UCSD-AML1 (cell line): ENCODE measurements at regions not wholly inside any gene's neighbourhood (a gene's known extent, or its start where the extent isn't known, plus 50 kb on each side); places are given as distances from the start of the nearest gene placed in this dataset.

ENCODE experiments used
- DNase-seq: peaks from one replicate; lab custom pipeline; 2025; ENCODE audit not compliant: unreplicated experiment; lab: John Stamatoyannopoulos, UW

DNA sequence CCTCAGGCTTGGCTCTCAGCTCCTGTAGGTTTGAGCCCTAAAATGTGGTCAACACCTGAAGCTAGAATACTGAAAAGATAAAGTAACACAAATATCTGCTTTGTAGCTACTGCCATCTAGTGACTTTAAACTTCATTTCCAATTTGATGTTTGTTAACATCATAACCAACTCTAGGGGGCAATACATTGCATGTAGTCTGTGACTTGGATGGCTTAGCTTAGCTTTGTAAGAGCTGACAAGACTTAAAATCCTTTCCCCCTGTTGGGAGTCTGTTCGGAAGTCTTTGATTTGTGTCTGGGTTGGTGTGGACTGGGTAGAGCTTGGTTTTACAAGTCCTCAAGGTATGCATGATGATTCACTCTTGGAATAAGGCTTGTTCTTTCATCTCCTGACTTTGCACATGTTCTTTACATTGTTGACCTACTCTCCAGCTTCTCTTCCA lies 51.7 kb downstream of the SCN11A start:
- DNase-seq, result no peak

DNA sequence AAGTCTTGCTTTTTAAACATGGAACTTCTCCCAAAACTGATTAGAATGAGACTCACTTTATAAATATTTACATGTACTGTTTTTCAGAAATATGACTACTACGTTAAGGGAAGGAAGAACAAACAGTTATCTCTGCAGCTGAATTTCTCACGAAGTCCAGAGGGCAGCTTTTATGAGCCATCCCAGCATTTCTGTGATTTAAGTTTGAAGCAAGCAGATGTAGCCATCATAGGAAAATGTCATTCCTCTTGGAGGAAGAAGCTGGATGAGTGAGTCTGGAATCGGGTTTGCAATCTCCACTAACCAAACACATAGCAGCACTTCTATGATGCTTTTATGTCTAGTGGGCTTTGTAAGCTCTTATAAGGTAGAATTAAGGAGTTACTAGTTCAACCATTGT lies 53.7 kb downstream of the SCN11A start:
- DNase-seq, result no peak

DNA sequence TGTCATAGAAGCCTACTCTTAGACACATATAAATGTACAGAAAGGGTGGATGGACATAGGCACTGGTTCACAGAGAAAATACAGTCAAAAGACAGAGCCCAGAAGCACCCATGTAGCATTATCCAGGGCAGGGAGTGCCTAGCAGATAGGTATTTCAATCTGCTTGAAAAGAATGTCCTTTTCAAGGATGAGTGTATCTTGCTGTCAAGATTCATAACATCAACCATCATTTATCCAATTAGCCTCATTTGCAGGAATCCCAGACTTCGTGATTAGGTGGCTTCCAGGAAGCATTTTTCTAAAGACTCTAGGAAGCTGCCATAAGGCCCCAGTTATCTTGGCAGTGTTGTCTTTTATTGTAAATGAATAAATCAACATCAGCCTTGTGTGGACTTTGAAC lies 55.6 kb downstream of the SCN11A start:
- DNase-seq, result no peak

DNA sequence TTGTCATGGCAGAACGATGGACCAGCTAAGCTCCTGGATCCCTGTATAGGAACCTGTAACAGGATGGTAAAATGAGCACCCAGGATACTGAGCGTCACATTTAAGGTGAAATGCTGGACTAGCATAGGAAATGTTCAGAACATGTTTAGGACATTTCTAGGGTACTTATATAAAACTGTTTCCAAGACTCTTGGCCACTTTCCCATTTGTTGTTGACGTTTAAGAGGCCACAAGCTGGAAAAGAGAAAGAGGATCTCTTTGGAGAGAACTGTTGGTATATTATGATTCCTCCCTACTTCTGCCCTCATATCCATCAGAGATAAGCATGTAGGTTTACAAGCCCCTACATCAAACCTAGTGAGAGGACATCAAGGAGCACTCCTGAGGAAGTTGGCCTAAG lies 57.5 kb downstream of the SCN11A start:
- DNase-seq, result no peak

DNA sequence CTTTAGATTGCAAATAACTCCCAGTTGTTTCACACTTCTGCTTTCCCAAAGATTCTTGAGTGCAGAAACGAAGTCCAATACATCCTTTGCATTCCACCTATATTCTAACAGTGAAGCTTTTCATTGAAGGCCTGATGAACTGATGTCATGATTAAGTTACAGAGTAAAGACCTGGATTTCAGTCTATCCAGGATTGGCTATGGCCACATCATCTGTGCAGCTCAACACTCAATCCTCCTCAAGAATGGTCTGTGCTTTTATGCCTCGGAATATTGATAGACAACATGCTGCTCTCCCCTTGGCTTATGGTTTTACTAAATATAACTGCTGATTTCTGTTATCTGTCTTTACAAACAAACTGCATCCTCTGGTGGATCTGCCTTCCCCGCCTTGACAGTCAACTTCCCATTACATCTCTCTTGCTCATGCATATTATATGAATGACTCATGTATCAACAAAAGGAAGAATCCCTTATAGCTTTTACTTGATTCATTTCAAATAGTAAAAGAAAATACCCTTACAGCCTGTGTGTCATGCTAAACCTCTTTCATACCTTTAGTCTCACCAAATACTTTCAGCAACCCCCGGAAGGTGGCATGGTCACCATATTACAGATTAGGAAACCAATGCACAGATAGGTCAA lies 59.5 kb downstream of the SCN11A start:
- DNase-seq, result no peak

DNA sequence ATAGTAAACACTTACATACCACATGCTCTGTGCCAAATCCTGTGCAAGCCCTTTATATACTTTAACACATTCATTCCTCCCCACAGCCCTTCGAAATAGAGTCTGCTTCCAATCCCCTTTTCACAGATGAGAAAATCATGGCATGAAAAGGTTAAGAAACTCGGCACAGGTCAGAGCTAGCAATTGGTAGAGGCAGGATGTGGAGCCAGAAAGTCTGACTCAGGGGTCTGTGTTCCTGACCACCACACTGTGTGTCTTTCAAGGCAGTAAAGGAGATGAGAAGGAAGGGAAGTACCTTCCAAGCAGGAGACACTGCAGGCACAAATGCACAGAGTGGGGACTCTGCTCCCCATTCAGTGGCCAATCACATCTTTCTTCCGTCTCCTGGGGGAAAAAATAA lies 61.1 kb downstream of the SCN11A start:
- no peak for DNase-seq

DNA sequence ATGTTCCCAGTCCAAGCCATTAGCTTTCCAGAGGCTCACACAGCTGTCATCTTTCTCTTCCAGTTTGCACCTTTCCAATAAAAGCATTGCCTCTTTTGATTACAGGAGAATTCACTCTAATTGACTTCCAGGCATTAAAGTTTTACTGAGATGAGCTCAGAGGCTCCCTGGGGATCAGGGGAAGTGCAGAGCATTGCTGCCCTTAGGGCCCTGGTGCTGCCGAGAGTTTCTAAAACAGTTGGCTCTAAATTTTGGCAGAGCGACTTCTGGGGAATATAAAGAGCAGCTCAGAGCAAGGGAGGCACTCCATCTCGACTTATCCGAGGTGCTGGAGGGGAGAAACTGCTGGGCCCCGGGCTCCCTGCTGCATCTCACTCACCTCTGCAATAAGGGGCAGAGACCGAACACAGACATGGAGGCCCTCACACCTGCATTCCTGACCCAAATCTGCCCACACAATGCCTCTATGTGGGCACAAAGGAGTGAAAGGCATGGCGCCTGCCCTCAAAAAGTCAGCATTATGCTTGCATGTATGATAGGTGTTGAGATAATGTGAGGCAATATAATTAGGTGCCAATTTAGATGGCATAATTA lies 61.7 kb downstream of the SCN11A start:
- DNase-seq, result no peak

DNA sequence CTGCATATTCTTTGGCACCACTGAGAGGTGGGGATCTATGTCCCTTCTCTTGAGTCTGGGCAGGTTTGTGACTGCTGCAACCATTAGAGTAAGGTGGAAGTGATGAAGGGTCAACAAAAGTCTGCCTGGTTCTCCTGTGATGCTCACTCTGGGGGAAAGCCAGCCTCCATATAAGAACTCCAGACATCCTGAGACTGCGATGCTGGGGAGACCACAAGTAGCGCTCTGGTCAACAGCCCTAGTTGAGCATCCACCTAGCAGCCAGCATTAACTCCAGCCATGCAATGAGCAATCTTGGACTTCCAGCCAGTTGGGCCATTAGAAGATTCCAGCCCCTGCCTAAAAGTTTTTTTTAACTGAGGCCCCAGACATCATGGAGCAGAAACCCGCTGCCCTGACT lies 62.8 kb downstream of the SCN11A start:
- DNase-seq, result no peak

DNA sequence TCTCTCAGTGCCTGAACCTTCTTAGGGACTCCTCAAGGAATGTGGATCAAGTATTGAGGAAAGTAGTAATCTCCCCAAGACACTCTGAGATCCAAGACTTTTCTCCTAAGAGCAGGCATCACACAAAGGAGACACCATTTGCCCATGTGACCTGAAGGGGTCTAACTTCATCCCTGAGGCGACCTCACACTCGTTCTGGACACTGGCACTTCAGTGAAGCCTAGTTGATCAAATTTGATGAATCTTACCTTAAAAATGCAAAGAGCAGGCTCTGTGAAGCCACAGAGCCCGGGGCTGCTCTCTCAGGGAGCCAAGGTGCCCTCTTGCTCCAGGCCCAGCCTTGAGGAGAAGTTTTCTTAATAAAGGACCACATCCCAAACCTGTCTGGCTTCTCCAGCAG lies 64.3 kb downstream of the SCN11A start:
- no peak for DNase-seq

DNA sequence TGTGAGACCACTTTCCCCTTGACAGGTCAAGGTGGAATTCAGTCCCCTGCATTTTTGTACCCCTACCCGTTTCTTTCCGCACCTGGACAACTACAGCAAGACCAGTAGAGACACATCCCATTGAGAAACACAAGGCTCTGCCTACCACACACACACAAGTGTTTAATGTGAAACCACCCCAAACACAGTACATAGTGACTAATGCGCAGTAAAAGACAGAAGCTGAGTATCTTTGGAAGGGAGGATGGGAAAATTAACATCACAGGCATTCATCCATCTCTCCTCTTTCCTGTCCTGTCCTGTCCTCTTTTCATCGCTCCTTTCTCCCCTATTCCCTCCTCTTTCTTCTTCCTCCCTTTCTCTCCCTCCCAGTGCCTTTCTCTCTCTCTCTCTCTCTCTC lies 64.8 kb downstream of the SCN11A start:
- DNase-seq, result no peak

DNA sequence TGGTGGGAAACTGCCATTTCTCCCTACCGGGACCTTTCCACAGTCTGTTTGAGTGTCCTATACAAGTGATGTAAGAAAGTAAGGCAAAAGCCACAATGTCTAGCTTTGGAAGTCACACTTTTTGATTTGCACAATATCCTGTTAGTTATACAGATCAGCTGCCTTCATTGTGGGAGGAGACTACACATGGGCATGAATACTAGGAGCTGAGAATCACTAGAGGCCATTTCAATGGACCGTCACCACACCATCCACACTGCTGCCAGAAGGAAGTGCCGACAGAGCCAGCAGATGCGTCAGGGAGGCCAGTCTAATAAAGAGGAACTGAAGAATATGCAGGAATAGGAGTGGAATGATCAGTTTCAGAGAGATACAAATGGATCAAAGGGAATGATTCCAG lies 65.8 kb downstream of the SCN11A start:
- DNase-seq, result no peak

DNA sequence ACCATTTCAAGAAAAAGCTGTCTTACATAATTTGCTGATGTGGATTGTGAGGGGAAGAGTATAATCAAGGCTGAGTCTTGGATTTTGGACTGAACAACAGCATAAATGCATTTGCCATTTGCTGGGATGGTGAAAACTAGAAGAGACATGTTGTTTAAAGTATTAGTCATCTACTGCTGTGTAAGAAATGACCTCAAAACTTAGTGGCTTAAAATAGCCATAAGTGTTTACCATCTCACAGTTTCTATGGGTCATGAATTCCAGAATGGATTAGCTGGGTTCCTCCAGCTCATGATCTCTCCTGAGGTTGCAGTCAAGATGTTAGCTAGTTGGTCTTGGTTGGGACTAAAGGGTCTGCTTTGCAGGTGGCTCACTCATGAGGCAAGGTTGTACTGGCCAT lies 66.2 kb downstream of the SCN11A start:
- no peak for DNase-seq

DNA sequence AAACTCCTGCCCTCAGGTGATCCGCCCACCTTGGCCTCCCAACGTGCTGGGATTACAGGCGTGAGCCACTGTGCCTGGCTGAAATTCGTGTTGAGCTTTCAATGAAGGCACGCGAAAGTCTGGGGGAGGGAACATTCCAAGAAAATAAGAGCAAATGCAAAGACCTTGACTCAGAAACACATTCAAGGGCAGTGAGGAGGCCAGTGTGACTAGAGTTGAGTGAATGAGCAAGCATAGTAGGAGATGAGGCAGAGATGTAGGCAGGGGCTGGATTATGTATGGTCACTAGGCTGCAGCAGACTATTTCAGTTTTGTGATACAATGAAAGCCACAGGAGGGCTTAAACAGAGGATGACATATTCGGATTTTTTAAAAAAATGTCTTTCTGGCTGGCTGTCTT lies 67.0 kb downstream of the SCN11A start:
- DNase-seq, result no peak

DNA sequence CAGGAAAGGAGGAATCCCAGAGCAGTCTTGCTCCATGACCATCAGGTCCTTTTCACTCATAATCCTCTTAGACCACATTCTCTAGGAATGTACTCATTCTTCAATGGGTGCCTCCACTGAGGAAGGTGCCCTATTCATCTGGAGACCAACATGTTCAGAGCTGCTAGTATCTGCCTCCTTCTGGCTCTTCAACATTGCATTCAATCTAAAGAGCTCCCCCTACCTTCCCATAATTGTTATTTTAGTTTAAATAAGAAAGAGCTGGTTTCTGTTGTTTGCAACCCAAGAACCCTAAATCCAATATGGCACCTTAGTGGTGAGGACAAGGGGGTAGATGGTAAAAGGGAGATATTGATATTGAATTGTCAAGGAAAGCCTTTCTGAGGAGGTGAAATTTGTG lies 67.6 kb downstream of the SCN11A start:
- DNase-seq, result no peak

DNA sequence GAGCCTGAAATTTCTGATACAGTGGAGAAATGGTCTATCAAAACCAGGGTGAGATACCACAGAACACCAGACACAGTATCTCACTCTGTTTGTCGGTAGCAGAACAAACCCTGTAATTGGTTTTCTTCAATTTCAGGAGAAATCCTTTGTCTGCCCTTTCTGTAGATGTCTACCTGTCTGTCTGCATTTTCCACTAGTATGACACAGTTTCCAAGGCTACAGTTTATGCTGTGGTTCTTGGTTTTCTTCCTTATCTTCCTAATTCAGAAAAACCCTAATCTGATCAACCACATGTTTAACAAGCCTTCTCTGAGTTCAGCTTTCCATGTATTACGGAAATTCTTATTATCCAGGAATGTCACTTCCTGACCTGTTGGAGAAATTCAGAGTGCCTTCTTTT lies 70.8 kb downstream of the SCN11A start:
- no peak for DNase-seq

DNA sequence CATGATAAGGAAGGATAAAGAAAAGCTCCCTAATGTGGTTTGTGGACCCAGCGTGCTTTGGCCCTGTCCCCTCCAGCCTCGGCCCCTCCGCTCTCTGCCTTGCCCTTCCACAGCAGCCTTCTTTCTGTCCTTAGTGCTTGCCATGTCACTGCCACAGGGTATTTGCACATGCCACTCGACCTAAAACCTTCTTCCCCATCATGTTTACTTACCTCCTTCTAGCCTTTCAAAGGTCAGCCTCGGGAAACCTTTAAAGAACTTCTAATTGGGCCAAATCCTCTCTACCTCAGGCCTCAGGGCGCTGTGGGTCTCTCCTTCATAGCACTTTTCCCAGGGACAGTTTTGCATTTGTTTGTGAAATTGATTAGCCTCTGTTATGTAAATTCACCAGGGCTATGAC lies 73.0 kb downstream of the SCN11A start:
- DNase-seq, result no peak

DNA sequence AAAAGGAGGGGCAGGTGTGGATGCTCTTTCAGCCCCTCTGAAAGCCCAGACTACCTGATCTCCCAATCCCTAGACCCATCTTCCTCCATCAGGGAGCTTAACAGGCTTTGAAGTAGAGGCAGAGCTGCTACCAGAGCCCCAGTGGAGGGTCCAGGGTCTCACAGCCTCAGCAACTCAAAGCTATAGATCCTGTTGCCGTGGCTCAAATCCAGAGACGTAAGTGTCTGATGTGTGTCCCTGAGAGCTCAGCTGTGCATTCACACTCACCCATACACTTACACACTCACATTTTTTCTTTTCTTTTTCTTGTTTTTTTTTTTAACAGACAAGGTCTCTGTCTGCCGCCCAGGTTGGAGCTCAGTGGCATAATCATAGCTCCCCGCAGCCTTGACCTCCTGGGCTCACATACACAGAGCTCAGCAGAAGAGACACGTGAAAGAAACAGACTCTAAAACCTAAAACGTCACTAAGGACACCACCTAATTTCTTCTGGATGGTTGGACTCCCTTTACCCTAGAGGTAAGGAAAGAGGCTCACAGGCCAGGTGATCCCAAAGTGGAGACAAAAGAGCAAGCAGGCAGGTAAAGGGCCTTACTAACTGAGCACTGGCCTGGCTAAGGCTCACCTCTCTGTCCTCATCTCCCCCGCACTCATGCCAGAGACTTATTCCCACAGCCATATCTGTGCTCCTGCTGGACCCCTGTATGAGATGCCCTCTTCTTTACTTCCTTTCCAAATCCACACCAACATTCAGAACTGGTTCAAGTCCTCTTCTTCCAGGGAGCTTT lies 80.7 kb downstream of the SCN11A start:
- DNase-seq, result no peak

DNA sequence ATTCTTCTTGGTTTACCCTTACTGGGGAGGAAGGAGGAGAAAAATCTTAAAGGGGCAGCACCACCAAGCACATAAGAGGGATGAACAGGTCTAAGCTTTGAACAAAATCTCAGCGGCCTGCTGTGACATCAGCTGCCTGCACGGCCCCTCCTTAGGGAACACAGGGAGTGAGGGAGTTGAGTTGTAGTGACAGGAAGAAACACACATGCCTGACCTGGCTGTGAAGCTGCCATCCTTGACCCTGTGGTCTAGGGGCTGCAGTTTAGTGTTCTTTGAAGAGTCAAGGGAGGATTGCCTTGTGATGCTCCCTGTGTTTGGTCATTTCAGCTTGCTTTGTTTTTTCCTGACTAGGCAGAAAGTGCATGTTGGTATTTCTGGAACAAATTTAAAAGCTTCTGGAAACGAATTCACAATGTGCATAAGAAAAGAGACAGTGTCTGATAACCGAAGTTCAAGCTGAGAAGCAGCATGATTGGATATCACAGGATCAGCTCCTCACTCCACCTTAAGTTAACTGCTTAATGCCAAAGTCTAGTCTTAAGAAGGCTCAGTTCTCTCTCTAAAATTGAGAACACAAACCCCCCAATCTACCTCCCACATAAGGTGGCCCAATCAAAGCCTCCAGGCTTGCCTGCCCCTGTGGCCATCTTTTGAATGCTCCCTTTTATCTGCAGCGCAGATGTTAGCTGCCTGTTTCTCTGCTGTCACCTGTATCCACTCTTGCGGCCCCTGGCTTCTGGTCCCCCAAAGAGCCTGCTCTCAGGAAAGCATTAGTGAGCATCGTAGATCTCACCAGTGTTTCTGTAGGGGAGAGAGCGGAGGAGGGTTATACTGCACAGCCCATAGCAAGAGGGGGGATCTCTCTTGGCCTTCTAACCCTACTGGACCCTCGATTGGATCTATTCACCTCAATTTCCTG lies 82.2 kb downstream of the SCN11A start:
- no peak for DNase-seq

DNA sequence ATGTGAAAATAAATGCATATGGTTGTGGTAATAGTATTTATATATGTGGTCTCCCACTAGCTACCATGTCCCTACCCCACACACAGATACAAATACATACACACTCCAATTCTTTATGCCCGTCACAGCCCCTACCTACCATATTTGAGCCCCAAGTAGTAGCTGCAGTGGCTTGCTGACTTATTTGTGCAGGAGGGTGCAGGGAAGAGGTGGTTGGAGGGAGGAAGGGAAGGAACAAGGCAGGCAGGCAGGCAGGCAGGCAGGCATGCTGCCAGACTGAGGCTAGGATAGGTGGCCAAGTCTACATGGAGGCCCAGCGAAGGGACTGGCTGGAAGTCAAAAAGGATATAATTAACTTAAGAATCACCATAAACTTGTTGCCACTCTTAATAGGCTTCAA lies 82.9 kb downstream of the SCN11A start:
- no peak for DNase-seq

DNA sequence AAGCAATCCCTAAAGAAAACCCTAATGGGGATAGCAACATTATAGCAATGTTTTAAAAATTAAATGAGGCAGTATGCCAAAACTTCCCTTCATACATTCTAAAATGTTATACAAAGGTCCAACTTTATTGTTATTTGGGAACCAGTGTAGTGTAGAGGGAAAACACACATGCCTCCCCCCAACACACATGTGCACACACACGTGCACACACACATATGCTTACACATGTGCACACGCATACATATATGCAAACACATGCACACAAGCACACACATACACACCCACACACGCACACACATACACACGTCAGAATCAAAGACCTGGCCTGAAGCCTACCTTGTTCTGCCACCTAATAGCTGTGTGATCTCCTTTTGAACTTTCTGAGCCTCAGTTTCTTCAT lies 83.3 kb downstream of the SCN11A start:
- DNase-seq, result no peak

DNA sequence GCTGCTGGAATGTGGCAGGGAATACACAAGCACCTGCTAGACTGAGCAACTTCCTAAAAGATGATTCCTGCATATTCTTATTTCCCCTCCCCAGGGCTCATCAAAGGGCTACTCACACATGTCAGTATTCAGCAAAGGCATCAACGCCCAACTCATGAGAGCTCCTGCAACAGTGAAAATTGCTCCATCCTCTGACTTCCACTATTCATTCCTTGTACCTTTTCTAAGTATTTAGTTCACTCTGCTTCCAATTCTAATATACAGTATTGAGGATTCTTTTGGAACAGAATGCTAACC lies 84.1 kb downstream of the SCN11A start:
- no peak for DNase-seq
